ENCODE measurements at regions not wholly inside any gene's neighbourhood (a gene's known extent, or its start where the extent isn't known, plus 50 kb on each side); places are given as distances from the start of the nearest gene placed in this dataset.

GRCh38 chr9:616694-617093, 224.8 kb upstream of the DMRT1 start:
- H3K4me1 ChIP-seq (ENCODE audit: insufficient read depth, low read length), result no peaks in the 10 kb centered on the region
- no peak for ATAC-seq (ENCODE audit: poor library complexity)
- no peak for TF ChIP-seq CTCF (IDR thresholded peaks at IDR 0.05)
- no peak overlapping the region for H3K4me3 ChIP-seq (ENCODE audit: low read length)
- Mint-ChIP-seq H3K9me3 (no peaks in the 10 kb centered on the region), H3K4me3 (no peak overlapping the region), H3K27me3 (no peaks in the 10 kb centered on the region), H3K36me3 (ENCODE audit: low read depth) (no peaks in the 10 kb centered on the region), H3K27ac (no peak overlapping the region), H3K4me1 (ENCODE audit: low read depth) (no peaks in the 10 kb centered on the region)
- intact Hi-C loops (cut with DNase I, micrococcal nuclease), result no loop called here
- no peak for DNase-seq
- no peaks in the 10 kb centered on the region for H3K27me3 ChIP-seq (ENCODE audit: control insufficient read depth in 1 of 2, insufficient read depth in 2 of 2, low read length in 2 of 2)
- H3K9me3 ChIP-seq (ENCODE audit: control insufficient read depth in 1 of 2, insufficient read depth in 1 of 2, low read length in 2 of 2), result no peaks in the 10 kb centered on the region
- H3K27ac ChIP-seq (ENCODE audit: low read depth in 1 of 2, low read length in 2 of 2), result no peak overlapping the region
- CTCF ChIA-PET, result no interaction called here
- no peaks in the 10 kb centered on the region for H3K36me3 ChIP-seq (ENCODE audit: insufficient read depth, low read length)
- POLR2A ChIA-PET, result no interaction called here

- H3K4me1 ChIP-seq (ENCODE audit: insufficient read depth, low read length), result no peaks in the 10 kb centered on the region
- no peaks in the 10 kb centered on the region for H3K36me3 ChIP-seq (ENCODE audit: insufficient read depth, low read length)
- no peaks in the 10 kb centered on the region for H3K9me3 ChIP-seq (ENCODE audit: control insufficient read depth in 1 of 2, insufficient read depth in 1 of 2, low read length in 2 of 2)
- ChIA-PET POLR2A (no interaction called here), CTCF (no interaction called here)
- no peak for TF ChIP-seq CTCF (IDR thresholded peaks at IDR 0.05)
- intact Hi-C loops (cut with DNase I, micrococcal nuclease), result no loop called here
- H3K27me3 ChIP-seq (ENCODE audit: control insufficient read depth in 1 of 2, insufficient read depth in 2 of 2, low read length in 2 of 2), result no peaks in the 10 kb centered on the region
- DNase-seq (no peak), ATAC-seq (ENCODE audit: poor library complexity) (no peak)
- Mint-ChIP-seq H3K27me3 (peaks cover 5% of the 10 kb centered on the region), H3K4me1 (ENCODE audit: low read depth) (no peaks in the 10 kb centered on the region), H3K36me3 (ENCODE audit: low read depth) (no peaks in the 10 kb centered on the region), H3K4me3 (no peak overlapping the region), H3K9me3 (no peaks in the 10 kb centered on the region), H3K27ac (no peak overlapping the region)
- no peak overlapping the region for H3K4me3 ChIP-seq (ENCODE audit: low read length)
- H3K27ac ChIP-seq (ENCODE audit: low read depth in 1 of 2, low read length in 2 of 2), result no peak overlapping the region
These were observed 223.9 kb upstream of the DMRT1 start for GRCh38 chr9:617445-618085.

GRCh38 chr9:618478-618877, 223.0 kb upstream of the DMRT1 start:
- H3K36me3 ChIP-seq (ENCODE audit: insufficient read depth, low read length), result no peaks in the 10 kb centered on the region
- no peaks in the 10 kb centered on the region for H3K4me1 ChIP-seq (ENCODE audit: insufficient read depth, low read length)
- no peak overlapping the region for H3K27ac ChIP-seq (ENCODE audit: low read depth in 1 of 2, low read length in 2 of 2)
- Mint-ChIP-seq H3K36me3 (ENCODE audit: low read depth) (no peaks in the 10 kb centered on the region), H3K27me3 (peaks cover 5% of the 10 kb centered on the region), H3K27ac (no peak overlapping the region), H3K4me3 (no peak overlapping the region), H3K4me1 (ENCODE audit: low read depth) (no peaks in the 10 kb centered on the region), H3K9me3 (no peaks in the 10 kb centered on the region)
- intact Hi-C loops (cut with DNase I, micrococcal nuclease), result no loop called here
- DNase-seq, result peak in 1 of 14 experiments; percentile 9
- H3K4me3 ChIP-seq (ENCODE audit: low read length), result no peak overlapping the region
- no peak for TF ChIP-seq CTCF (IDR thresholded peaks at IDR 0.05)
- POLR2A ChIA-PET, result no interaction called here
- CTCF ChIA-PET, result no interaction called here
- ATAC-seq (ENCODE audit: poor library complexity), result no peak
- H3K27me3 ChIP-seq (ENCODE audit: control insufficient read depth in 1 of 2, insufficient read depth in 2 of 2, low read length in 2 of 2), result no peaks in the 10 kb centered on the region
- no peaks in the 10 kb centered on the region for H3K9me3 ChIP-seq (ENCODE audit: control insufficient read depth in 1 of 2, insufficient read depth in 1 of 2, low read length in 2 of 2)
